ENCODE measurements at regions not wholly inside any gene's neighbourhood (a gene's known extent, or its start where the extent isn't known, plus 50 kb on each side); places are given as distances from the start of the nearest gene placed in this dataset.

- ATAC-seq, result no peak
- POLR2A ChIA-PET, result no interaction called here
- TF ChIP-seq RNF2 (IDR thresholded peaks at IDR 0.05; ENCODE audit: borderline replicate concordance, low read depth) (no peak), CHD4 (IDR thresholded peaks at IDR 0.05; ENCODE audit: borderline replicate concordance) (no peak), RFX5 (IDR thresholded peaks at IDR 0.05) (no peak), FOSL2 (IDR thresholded peaks at IDR 0.05) (no peak), FOSL2 (CRISPR knock-in tag; IDR thresholded peaks at IDR 0.05) (no peak), BHLHE40 (IDR thresholded peaks at IDR 0.05; ENCODE audit: low read depth, low read length) (no peak), MAZ (IDR thresholded peaks at IDR 0.05; ENCODE audit: borderline replicate concordance, low read depth, low read length) (no peak)
- TF ChIP-seq, protein P1, sequence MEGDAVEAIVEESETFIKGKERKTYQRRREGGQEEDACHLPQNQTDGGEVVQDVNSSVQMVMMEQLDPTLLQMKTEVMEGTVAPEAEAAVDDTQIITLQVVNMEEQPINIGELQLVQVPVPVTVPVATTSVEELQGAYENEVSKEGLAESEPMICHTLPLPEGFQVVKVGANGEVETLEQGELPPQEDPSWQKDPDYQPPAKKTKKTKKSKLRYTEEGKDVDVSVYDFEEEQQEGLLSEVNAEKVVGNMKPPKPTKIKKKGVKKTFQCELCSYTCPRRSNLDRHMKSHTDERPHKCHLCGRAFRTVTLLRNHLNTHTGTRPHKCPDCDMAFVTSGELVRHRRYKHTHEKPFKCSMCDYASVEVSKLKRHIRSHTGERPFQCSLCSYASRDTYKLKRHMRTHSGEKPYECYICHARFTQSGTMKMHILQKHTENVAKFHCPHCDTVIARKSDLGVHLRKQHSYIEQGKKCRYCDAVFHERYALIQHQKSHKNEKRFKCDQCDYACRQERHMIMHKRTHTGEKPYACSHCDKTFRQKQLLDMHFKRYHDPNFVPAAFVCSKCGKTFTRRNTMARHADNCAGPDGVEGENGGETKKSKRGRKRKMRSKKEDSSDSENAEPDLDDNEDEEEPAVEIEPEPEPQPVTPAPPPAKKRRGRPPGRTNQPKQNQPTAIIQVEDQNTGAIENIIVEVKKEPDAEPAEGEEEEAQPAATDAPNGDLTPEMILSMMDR (IDR thresholded peaks at IDR 0.05), result no peak
- 41% methylated on average over 6 of the region's 6 CpGs for WGBS (ENCODE audit: missing lambda C conversion rate)
- CTCF ChIA-PET, result interaction anchor here (0.8 to 2.1 kb wide), 5 partner anchors 10 to 492 kb away, joined by 3 to 8 read pairs (median 4); partner anchors contain the start of gene TBX3
- H3K4me1 ChIP-seq, result no peaks in the 10 kb centered on the region; the same call in 2 of the 3 replicates
- no peak overlapping the region for H3K4me2 ChIP-seq
- no peak overlapping the region for H3K4me3 ChIP-seq
- no peaks in the 10 kb centered on the region for H3K9me3 ChIP-seq
- no peak for DNase-seq (ENCODE audit: low read depth in 1 of 2, low spot score in 1 of 2)
- no peak for FAIRE-seq
- H3K27ac ChIP-seq, result no peak overlapping the region
These were observed 476.5 kb upstream of the TBX3 start for GRCh38 chr12:115160271-115161128.

DNA sequence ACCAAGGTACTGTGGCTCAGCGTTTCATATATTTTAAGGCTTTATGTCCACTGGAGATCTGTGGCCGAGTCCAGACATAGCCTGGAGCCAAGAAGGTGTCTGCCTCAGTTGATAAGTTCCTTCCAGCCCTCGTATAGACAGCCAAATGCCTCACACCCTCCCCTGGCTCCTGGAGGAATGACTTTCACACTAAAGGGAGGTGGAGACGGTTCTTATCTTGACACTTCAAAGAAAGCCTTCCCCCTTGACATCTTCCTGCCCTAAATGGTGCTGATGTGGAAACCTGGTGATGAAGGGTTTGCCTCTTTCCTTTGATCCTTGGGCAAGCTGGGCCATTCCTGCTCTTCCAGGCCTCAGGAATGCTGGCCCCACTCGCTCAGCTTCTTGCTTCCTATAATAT, 474.8 kb upstream of the TBX3 start:
- DNase-seq (ENCODE audit: low read depth in 1 of 2, low spot score in 1 of 2) (no peak), ATAC-seq (no peak), FAIRE-seq (no peak)
- TF ChIP-seq MAZ (IDR thresholded peaks at IDR 0.05; ENCODE audit: borderline replicate concordance, low read depth, low read length) (no peak), CHD4 (IDR thresholded peaks at IDR 0.05; ENCODE audit: borderline replicate concordance) (no peak), JUNB (IDR thresholded peaks at IDR 0.05) (no peak), MYC (IDR thresholded peaks at IDR 0.05; ENCODE audit: borderline replicate concordance, low read length) (no peak), ZNF302 (CRISPR knock-in tag; IDR thresholded peaks at IDR 0.05) (no peak), HES2 (IDR thresholded peaks at IDR 0.05) (no peak), MAFK (IDR thresholded peaks at IDR 0.05; ENCODE audit: partially characterized antibody) (no peak)
- TF ChIP-seq, protein P1 (IDR thresholded peaks at IDR 0.05), result no peak
- Histone ChIP-seq H3K27ac (no peak overlapping the region), H3K9me3 (no peaks in the 10 kb centered on the region), H3K4me2 (no peak overlapping the region), H3K4me1 (no peaks in the 10 kb centered on the region; the same call in 2 of the 3 replicates), H3K4me3 (no peak overlapping the region)
- 49% methylated on average over 5 of the region's 5 CpGs for WGBS (ENCODE audit: missing lambda C conversion rate)
- POLR2A ChIA-PET, result no interaction called here
- CTCF ChIA-PET, result interaction anchor here (1.2 kb wide), 2 partner anchors 9 to 299 kb away, joined by 3 to 4 read pairs; no protein-coding TSS in a partner anchor

DNA sequence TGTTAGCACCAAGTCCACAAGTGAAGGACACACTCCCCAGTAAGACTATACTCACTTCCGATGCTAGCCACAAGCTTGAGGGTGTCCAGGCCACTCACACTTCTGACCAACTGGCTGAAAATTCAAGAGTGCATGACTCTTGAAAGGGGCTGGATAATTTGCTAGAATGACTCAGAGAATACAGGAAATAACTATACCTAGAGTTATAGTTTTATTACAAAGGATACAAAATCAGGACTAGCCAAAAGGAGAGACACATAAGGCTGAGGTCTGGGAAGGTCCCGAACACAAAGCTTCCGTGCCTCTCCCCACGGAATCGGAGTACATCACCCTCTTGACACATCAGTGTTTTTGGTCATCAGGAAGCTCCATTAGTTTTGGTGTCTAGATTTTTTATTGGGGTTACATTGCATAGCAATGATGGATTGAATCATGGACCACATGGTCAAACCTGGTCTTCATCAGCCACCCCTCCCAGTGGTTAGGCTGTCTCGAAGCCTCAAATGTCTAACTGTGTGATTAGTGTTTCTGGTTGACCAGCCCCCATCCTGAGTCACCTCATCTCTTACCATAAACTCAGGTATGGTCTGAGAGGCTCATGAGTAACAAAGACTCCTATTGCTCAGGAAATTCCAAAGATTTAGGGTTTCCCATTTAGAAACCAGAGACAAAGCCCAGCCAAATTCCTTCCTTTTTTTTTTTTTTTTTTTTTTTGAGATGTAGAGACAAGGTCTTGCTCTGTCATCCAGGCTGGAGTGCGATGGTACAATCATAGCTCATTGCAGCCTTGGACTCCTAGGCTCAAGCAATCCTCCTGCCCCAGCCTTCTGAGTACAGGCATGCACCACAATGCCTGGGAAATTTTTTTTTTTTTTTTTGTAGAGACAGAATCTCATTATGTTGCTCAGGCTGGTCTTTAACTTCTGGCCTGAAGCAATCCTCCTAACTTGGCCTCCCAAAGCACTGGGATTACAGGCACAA, 472.0 kb upstream of the TBX3 start:
- ATAC-seq (peak; percentile 84 to 87), DNase-seq (ENCODE audit: low read depth in 1 of 2, low spot score in 1 of 2) (peak; percentile 13 to 50), FAIRE-seq (peak; percentile 28)
- H3K4me2 ChIP-seq, result peak overlapping the region; percentile 16; the same call in 1 of the 3 replicates
- no peaks in the 10 kb centered on the region; the same call in 2 of the 3 replicates for H3K4me1 ChIP-seq
- no peak overlapping the region for H3K4me3 ChIP-seq
- H3K9me3 ChIP-seq, result no peaks in the 10 kb centered on the region
- POLR2A ChIA-PET, result interaction anchor here (0.6 to 1.4 kb wide), 5 partner anchors 21 to 472 kb away, joined by 3 to 4 read pairs (median 3); partner anchors contain the start of gene TBX3
- WGBS (ENCODE audit: missing lambda C conversion rate), result 40% methylated on average over 7 of the region's 7 CpGs
- CTCF ChIA-PET, result interaction anchor here (0.7 to 1.7 kb wide), 9 partner anchors 8 to 1408 kb away, joined by 3 to 8 read pairs (median 3); partner anchors contain the start of gene TBX3
- H3K27ac ChIP-seq, result peak overlapping the region; percentile 19 to 60; a peak in 4 of 6 replicates
- TF ChIP-seq HOXB13 (CRISPR knock-in tag; IDR thresholded peaks at IDR 0.05; ENCODE audit: low read depth) (no peak), ELK1 (IDR thresholded peaks at IDR 0.05; ENCODE audit: low read depth, low read length) (no peak), HEYL (CRISPR knock-in tag; IDR thresholded peaks at IDR 0.05) (no peak), ZSCAN20 (CRISPR knock-in tag; IDR thresholded peaks at IDR 0.05) (no peak), SREBF2 (IDR thresholded peaks at IDR 0.05) (no peak), NPAS2 (CRISPR knock-in tag; IDR thresholded peaks at IDR 0.05; ENCODE audit: borderline replicate concordance) (no peak), CHD4 (IDR thresholded peaks at IDR 0.05; ENCODE audit: borderline replicate concordance) (no peak), CHD2 (IDR thresholded peaks at IDR 0.05; ENCODE audit: low read length, partially characterized antibody) (no peak), CBX8 (IDR thresholded peaks at IDR 0.05) (no peak), PBX3 (IDR thresholded peaks at IDR 0.05) (no peak)

Data from A549 (cell line).